ENCODE measurements at regions not wholly inside any gene's neighbourhood (a gene's known extent, or its start where the extent isn't known, plus 50 kb on each side); places are given as distances from the start of the nearest gene placed in this dataset.
"Not testable (repeated sequence)": the region's sequence is repeated elsewhere in the genome, so short reads cannot be mapped to it uniquely, and the experiment has no call there.

GRCh38 chr6:1197309-1197708 is 114.6 kb upstream of the FOXQ1 start:
- DNase-seq: no peak

GRCh38 chr6:1191141-1191630 is 120.7 kb upstream of the FOXQ1 start:
- DNase-seq: no peak

GRCh38 chr6:1190366-1190765 is 121.5 kb upstream of the FOXQ1 start:
- DNase-seq: no peak

GRCh38 chr6:1188199-1188598 is 123.7 kb upstream of the FOXQ1 start:
- DNase-seq: no peak

GRCh38 chr6:1187293-1188131 is 124.4 kb upstream of the FOXQ1 start:
- no peak for DNase-seq

GRCh38 chr6:1184318-1184717 is 127.6 kb upstream of the FOXQ1 start:
- no peak for DNase-seq

GRCh38 chr6:1182722-1183521 is 129.0 kb upstream of the FOXQ1 start:
- no peak for DNase-seq

DNA sequence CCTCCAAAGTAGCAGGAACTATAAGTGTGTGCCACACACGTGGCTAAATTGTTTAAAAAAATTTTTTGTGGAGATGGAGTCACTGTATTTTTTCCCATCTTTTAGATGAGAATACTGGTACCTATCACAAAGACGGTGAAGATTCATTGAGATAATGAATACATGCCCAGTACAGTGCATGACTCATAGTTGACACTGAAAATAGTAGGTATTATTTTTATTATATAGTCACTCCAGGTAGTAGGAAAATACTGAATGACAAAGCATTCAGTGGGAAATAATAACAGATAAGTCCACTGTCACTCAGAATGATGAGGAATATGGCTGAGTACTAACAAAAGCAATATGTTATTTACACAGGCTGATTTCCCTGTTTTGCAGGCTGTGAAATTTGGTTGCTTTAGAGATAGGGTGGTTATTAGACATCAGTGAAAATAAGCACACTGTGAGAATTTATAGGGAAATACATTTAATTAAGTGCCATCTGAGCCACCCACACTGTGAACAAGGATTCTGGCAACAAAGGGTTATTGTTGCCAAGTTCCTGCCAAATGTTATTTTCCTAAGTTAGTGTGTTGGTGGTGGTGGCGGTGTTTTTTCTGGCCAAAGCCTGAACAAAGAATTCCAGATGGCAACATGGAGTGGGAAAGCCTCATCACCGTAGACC is 129.8 kb upstream of the FOXQ1 start:
- DNase-seq: no peak

GRCh38 chr6:1179571-1180459 is 132.1 kb upstream of the FOXQ1 start:
- no peak for DNase-seq

- no peak for DNase-seq
Measured at GRCh38 chr6:1178590-1178989, 133.3 kb upstream of the FOXQ1 start.

DNA sequence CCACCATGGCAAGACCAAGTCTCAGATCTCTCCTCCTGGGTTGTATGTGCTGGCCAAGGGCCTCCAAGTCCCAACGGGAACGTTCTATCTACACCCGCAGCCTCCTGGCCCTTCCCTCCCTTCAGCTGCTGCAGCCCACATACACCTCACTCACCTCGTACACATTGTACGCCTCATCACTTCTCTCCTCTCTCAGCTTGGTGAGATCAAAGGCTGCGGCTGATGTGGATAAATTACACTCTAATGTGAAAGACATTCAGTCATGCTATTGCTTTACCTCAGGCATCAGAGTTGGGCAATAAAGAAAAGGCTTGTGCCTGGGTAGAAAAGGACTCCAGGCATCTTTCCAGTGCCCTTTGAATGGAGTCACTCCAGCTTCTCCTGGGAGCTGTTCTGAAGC is 135.3 kb upstream of the FOXQ1 start:
- DNase-seq: no peak

GRCh38 chr6:1175877-1176276 is 136.0 kb upstream of the FOXQ1 start:
- no peak for DNase-seq

DNA sequence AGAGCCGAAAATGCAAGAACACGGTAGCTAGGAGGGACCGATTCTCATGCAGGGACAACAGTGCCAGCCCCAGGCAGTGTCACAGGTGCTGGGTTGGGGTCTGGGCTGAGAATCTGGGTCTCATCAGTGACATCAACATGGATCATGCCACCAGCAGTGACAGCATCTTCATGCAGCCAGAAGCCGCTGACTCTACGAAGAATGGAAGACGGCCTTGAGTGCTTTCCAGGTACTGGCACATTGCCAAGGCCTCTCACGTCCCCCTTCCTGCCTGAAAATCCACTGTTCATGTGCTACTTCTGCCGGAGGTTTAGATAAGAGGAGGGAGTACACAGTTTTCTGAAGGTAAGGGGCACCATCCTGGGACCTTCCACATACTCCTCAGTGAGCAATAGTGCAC is 141.1 kb upstream of the FOXQ1 start:
- DNase-seq: no peak

DNA sequence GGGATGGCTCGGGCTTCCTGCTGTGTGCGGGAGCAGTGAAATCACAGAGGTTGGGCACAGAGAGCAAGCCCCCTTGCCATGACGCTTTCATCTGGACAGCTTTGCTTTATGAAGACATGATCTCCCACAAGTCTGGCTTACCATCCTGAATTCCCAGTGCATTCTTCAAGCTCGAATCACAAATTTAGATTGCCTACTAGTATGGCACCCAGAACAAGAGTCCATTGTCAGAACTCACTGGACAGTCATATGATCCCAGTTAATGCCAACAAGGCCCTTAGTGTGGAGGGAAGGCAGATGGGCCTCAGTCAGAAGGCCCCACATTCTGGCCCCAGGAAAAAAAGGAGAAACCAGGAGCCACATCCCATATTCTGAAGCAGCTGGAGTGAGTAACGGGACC is 147.3 kb upstream of the FOXQ1 start:
- DNase-seq: no peak

DNA sequence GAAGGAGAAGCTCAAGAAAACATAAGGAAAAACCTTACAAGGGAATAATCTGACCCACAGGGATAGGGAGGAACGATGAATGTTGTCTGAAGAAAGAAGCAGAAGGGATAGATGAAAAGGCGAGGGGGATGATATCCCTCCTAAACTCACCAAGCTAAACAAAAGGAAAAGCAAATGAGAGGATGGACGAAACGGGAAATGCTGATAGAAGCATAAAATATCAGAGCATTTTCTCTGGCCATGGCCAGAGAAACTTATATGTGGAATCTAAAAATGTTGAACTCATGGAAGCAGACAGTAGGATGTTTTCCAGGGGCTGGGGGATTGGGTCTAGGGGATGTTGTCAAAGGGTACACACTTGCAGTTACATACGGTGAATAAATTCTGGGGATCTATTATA is 148.4 kb upstream of the FOXQ1 start:
- DNase-seq: no peak

DNA sequence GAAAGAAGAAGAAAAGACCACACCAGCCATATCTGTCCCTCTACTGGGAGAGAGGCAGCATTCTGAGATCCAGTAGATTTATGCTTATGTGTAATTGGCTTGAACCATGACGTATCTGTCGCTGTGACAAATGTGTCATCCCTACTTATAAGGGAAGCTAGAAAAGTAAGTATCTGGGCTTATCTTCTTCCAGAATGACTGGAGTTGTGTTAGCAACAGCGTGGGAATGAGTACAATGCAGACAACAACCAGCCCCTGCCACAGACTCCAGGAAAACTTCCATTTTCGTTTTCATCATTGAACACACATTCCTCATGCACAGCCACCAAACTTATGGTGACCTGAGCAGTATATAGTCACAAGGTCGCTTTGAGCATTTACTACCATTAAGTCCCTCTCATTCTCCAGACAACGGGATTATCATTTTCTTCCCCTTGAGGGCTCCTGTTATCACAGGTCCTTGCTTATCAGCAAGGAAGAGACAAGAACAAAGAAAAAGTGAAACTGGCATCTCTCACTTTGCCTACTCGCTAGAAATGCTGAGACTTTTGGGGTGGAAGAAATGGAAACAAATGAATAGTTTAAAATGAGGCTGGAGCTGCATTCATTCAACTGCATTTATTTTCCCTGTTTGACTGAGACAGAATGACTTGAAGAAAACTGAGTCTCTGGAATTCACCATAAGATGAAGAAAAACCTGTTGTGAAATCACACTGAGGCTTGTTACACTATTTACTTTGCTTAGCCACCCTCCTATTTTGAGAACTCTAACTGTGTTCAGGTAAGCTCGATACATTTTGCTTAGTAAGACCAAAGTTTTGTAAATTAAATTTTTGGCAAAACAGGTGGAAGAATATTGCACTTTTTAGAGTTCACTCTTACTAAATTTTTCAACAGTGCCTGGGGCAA is 149.3 kb upstream of the FOXQ1 start:
- no peak for DNase-seq

DNA sequence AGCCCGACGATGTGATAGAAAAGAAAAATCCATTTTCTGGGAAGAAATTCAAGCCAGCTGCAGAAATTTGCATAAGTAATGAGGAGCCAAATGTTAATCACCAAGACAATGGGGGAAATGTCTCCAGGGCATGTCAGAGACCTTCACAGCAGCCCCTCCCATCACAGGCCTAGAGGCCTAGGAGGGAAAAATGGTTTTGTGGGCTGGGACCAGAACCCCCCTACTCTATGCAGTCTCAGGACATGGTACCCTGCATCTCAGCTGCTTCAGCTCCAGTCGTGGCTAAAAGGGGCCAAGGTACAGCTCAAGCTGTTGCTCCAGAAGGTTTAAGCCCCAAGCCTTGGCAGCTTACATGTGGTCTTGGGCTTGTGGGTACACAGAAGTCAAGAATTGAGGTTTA is 155.5 kb upstream of the FOXQ1 start:
- not testable (repeated sequence) for DNase-seq

- DNase-seq: no peak
Measured at GRCh38 chr6:1153696-1154245, 158.1 kb upstream of the FOXQ1 start.

GRCh38 chr6:1146500-1146899 is 165.4 kb upstream of the FOXQ1 start:
- DNase-seq: no peak

DNA sequence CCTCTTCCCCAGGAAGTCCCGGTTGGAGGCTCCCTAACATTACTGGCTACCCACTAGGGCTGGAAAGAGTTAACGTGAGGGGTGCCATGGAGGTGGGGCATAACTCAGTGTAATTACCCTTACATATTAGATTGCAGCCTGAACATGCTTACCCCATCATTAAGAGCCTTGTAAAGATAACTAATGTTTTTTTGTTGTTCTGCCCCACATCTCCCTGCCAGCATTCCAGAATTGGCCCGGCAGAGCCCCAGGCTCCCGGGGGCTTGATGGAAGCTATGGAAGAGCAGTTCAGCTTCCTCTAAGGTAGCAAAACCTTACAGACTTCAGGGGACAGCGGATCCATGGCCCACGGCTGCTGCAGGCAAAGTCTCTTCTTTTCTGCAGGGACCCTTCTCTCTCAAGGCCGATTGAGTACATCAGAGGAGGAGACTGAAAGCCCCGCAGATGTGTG is 166.1 kb upstream of the FOXQ1 start:
- DNase-seq: no peak
